OCI-LY3 (cell line): ENCODE measurements at regions not wholly inside any gene's neighbourhood (a gene's known extent, or its start where the extent isn't known, plus 50 kb on each side); places are given as distances from the start of the nearest gene placed in this dataset.

Experiments used
- H2AFZ ChIP-seq: fragments of 200-600, 300-600 bp; shearing (Covaris generic); 2 replicates; pipeline ENCODE4 v1.6.0; 2014; ENCODE audit warnings: antibody characterized with exemption, low read depth, low read length
- H3K27ac ChIP-seq: fragments of 200-600, 300-600 bp; sonication (generic); 2 replicates; pipeline ENCODE4 v1.5.1; 2014; ENCODE audit warnings: mild to moderate bottlenecking, low read length, moderate library complexity, mixed read lengths
- H3K27me3 ChIP-seq: fragments of 200-600, 300-600 bp; sonication (generic); 2 replicates; pipeline ENCODE4 v1.6.1; 2014; ENCODE audit warnings: low read depth, low read length, mixed read lengths
- H3K36me3 ChIP-seq: fragments of 200-600, 300-600 bp; sonication (generic); replicated peaks from 2 replicates; pipeline ENCODE3; 2014; ENCODE audit warnings: low read depth, low read length, mixed read lengths
- H3K4me1 ChIP-seq: fragments of 300-600, 200-600 bp; sonication (generic); 2 replicates; pipeline ENCODE4 v1.6.1; 2014; ENCODE audit warnings: low read length, mixed read lengths
- H3K4me2 ChIP-seq: fragments of 200-600, 300-600 bp; sonication (generic); 2 replicates; pipeline ENCODE4 v1.6.1; 2014; ENCODE audit warnings: low read length, mixed read lengths
- H3K4me3 ChIP-seq: fragments of 300-600, 200-600 bp; sonication (generic); 2 replicates; pipeline ENCODE4 v1.5.1; 2014; ENCODE audit warnings: antibody characterized with exemption, mild to moderate bottlenecking, low read length, moderate library complexity
- H3K79me2 ChIP-seq: fragments of 300-600, 200-600 bp; shearing (Covaris generic); 2 replicates; pipeline ENCODE4 v1.6.1; 2014; ENCODE audit warnings: mild to moderate bottlenecking, low read length, mixed read lengths
- H3K9ac ChIP-seq: fragments of 300-600, 200-600 bp; shearing (Covaris generic); 2 replicates; pipeline ENCODE4 v1.6.0; 2014; ENCODE audit warnings: mild to moderate bottlenecking, low read length, moderate library complexity
- H3K9me3 ChIP-seq: fragments of 200-600, 300-600 bp; shearing (Covaris generic); 2 replicates; pipeline ENCODE4 v1.6.1; 2014; ENCODE audit warnings: low read length, mixed read lengths; ENCODE audit not compliant: insufficient read depth
- H4K20me1 ChIP-seq: fragments of 200-600, 300-600 bp; sonication (generic); 2 replicates; pipeline ENCODE4 v1.6.1; 2016; ENCODE audit warnings: low read length, mixed read lengths; ENCODE audit not compliant: insufficient read depth
- EZH2phosphoT487 ChIP-seq: fragments of 200-600 bp; shearing (Covaris generic); IDR thresholded peaks from 2 replicates; pipeline ENCODE4 v1.6.1; 2018; ENCODE audit warnings: antibody characterized with exemption, mixed run types, low read depth
- TF ChIP-seq, protein P1 (sequence below): fragments of 200-600, 300-600 bp; sonication (generic); IDR thresholded peaks from 2 replicates; pipeline ENCODE4 v1.5.1; 2014; ENCODE audit warnings: antibody characterized with exemption, low read length, low read depth

DNA sequence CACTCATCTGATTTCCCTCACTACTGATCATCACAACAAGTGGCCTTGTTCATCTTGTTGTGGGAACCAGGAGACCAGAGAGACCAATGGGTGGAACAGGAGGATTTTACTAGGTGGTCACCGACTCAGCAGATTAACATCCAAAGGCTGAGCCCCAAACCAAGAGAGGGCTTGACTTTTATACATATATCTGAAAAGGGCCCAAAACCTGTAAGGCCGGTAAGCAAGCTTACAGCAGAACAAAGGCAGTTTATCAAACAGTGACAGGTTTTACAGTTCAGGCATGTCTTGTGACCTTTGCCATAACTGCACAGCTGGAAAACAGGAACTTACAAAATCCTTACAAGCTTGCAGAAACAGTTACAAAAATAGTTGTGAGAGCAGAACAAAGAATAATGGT is 195.9 kb downstream of the OR13H1 start:
- Histone ChIP-seq H3K27ac (no peak overlapping the region), H3K27me3 (no peaks in the 10 kb centered on the region), H3K36me3 (no peaks in the 10 kb centered on the region), H3K79me2 (no peaks in the 10 kb centered on the region), H3K4me1 (no peaks in the 10 kb centered on the region), H3K4me3 (no peak overlapping the region), H4K20me1 (no peaks in the 10 kb centered on the region), H3K9ac (no peak overlapping the region), H3K9me3 (no peaks in the 10 kb centered on the region), H3K4me2 (no peak overlapping the region), H2AFZ (no peak overlapping the region)
- TF ChIP-seq EZH2phosphoT487, result no peak
- TF ChIP-seq, protein P1, sequence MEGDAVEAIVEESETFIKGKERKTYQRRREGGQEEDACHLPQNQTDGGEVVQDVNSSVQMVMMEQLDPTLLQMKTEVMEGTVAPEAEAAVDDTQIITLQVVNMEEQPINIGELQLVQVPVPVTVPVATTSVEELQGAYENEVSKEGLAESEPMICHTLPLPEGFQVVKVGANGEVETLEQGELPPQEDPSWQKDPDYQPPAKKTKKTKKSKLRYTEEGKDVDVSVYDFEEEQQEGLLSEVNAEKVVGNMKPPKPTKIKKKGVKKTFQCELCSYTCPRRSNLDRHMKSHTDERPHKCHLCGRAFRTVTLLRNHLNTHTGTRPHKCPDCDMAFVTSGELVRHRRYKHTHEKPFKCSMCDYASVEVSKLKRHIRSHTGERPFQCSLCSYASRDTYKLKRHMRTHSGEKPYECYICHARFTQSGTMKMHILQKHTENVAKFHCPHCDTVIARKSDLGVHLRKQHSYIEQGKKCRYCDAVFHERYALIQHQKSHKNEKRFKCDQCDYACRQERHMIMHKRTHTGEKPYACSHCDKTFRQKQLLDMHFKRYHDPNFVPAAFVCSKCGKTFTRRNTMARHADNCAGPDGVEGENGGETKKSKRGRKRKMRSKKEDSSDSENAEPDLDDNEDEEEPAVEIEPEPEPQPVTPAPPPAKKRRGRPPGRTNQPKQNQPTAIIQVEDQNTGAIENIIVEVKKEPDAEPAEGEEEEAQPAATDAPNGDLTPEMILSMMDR, result no peak

DNA sequence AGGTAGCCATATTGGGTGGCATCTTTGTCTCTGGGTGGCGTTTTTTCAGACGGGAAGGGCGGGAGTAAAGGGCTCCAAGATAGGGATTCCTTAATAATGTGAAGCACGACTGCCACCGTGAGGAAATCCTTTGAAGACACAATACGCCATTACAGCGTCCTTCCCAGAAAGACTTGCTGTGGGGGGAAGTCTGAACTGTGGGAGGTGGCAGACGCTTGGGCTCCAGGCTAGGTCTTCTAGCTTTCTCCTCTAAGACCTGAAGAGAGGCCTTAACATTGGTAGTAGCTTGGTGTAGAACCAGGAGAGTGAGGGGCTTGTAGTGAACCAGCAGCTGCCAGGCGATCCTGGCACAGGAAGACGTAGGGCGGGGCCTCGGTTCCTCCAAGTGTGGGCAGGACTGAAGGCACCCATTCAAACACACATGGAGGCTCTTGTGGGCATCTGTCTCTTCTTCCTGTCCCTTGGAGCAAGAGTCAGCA is 197.3 kb downstream of the OR13H1 start:
- no peak overlapping the region for H3K9ac ChIP-seq
- no peak overlapping the region for H3K4me3 ChIP-seq
- H3K4me2 ChIP-seq, result no peak overlapping the region

DNA sequence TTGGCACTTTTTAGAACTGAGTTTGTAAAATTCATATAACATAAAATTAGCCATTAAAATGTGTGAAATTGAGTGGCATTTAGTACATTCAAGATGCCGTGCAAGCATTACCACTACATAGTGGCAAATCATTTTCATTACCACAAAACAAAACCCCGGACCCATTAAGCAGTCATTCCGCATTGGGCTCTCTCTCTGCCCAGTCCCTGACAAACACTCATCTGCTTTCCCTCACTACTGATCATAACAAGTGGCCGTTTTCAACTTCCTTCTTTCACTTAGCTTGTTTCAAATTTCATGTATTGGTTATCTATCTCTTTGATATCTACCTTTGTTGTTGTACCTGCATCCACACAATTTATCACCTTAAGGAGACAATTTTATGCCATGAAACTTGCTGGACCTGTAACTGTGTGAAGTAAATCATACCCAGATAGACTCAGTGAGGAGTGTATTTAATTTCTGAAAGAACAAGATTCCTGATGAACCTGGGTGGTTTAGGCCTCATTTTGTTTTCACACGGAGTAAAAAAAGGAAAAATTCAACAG is 202.1 kb downstream of the OR13H1 start:
- H3K9me3 ChIP-seq, result no peaks in the 10 kb centered on the region
- peak overlapping the region; percentile 93 for H3K27ac ChIP-seq
- no peaks in the 10 kb centered on the region for H3K27me3 ChIP-seq
- peak overlapping the region; percentile 89 for H3K9ac ChIP-seq
- H3K4me3 ChIP-seq, result peak overlapping the region; percentile 92
- H2AFZ ChIP-seq, result peak overlapping the region; percentile 93
- no peak for TF ChIP-seq EZH2phosphoT487
- TF ChIP-seq, protein P1, result no peak
- no peaks in the 10 kb centered on the region for H4K20me1 ChIP-seq
- H3K36me3 ChIP-seq, result no peaks in the 10 kb centered on the region
- peak overlapping the region; percentile 87 for H3K4me2 ChIP-seq
- H3K79me2 ChIP-seq, result no peaks in the 10 kb centered on the region
- peaks cover 9% of the 10 kb centered on the region; the same call in 1 of the 2 replicates for H3K4me1 ChIP-seq

More for the DNA sequence above, 197.3 kb downstream of the OR13H1 start:
- no peak overlapping the region for H2AFZ ChIP-seq
- TF ChIP-seq, protein P1, result no peak
- no peak for TF ChIP-seq EZH2phosphoT487
- H3K9me3 ChIP-seq, result no peaks in the 10 kb centered on the region
- H3K79me2 ChIP-seq, result no peaks in the 10 kb centered on the region
- no peaks in the 10 kb centered on the region for H4K20me1 ChIP-seq
- H3K27ac ChIP-seq, result no peak overlapping the region
- no peaks in the 10 kb centered on the region for H3K27me3 ChIP-seq
- peaks cover 5% of the 10 kb centered on the region; the same call in 1 of the 2 replicates for H3K4me1 ChIP-seq
- H3K36me3 ChIP-seq, result no peaks in the 10 kb centered on the region

DNA sequence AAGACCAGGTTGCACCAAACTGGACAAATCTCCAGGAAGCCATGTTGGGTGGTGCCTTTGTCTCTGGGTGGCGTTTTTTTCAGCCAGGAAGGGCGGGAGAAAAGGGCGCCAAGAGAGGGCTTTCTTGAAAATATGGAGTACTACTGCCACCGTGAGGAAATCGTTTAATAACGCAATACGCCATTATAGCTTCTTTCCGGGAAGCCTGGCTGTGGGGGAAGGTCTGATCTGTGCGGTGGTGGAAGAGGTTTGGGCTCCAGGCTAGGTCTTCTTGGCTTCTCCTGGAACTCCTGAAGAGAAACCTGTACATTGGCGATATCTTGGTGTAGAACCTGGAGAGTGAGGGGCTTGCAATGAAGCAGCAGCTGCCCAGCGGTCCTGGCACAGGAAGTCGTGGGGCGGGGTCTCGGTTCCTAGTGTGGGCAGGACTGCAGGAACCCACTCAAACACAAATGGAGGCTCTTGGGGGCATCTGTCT is 202.7 kb downstream of the OR13H1 start:
- no peaks in the 10 kb centered on the region for H3K36me3 ChIP-seq
- peaks cover 9% of the 10 kb centered on the region; the same call in 1 of the 2 replicates for H3K4me1 ChIP-seq
- H3K4me2 ChIP-seq, result peak overlapping the region; percentile 99
- TF ChIP-seq, protein P1, result peak; percentile 56
- no peak for TF ChIP-seq EZH2phosphoT487
- no peaks in the 10 kb centered on the region for H3K79me2 ChIP-seq
- H3K27ac ChIP-seq, result peak overlapping the region; percentile 93
- H4K20me1 ChIP-seq, result no peaks in the 10 kb centered on the region
- H2AFZ ChIP-seq, result peak overlapping the region; percentile 98
- H3K9ac ChIP-seq, result peak overlapping the region; percentile 89
- H3K27me3 ChIP-seq, result no peaks in the 10 kb centered on the region
- H3K9me3 ChIP-seq, result no peaks in the 10 kb centered on the region
- H3K4me3 ChIP-seq, result peak overlapping the region; percentile 92
